ENCODE measurements at regions not wholly inside any gene's neighbourhood (a gene's known extent, or its start where the extent isn't known, plus 50 kb on each side); places are given as distances from the start of the nearest gene placed in this dataset.

- no peak for DNase-seq
Observed at GRCh38 chr15:48058371-48058770, 62.4 kb upstream of the SLC24A5 start.

- DNase-seq: no peak
Observed at GRCh38 chr15:48059791-48060190, 61.0 kb upstream of the SLC24A5 start.

GRCh38 chr15:48060396-48060795 lies 60.4 kb upstream of the SLC24A5 start:
- no peak for DNase-seq

- no peak for DNase-seq
Observed at GRCh38 chr15:48061605-48062004, 59.2 kb upstream of the SLC24A5 start.

- DNase-seq: no peak
Observed at GRCh38 chr15:48062148-48062872, 58.5 kb upstream of the SLC24A5 start.

- no peak for DNase-seq
Observed at GRCh38 chr15:48063411-48063985, 57.3 kb upstream of the SLC24A5 start.

GRCh38 chr15:48064421-48064820 lies 56.4 kb upstream of the SLC24A5 start:
- no peak for DNase-seq

- no peak for DNase-seq
Observed at GRCh38 chr15:48066456-48066855, 54.3 kb upstream of the SLC24A5 start.

Data from NCI-H345 (cell line).